GDM1 (cell line): ENCODE measurements at regions not wholly inside any gene's neighbourhood (a gene's known extent, or its start where the extent isn't known, plus 50 kb on each side); places are given as distances from the start of the nearest gene placed in this dataset.

Experiments
- DNase-seq: peaks from one replicate; lab custom pipeline; 2025; lab: John Stamatoyannopoulos, UW

DNA sequence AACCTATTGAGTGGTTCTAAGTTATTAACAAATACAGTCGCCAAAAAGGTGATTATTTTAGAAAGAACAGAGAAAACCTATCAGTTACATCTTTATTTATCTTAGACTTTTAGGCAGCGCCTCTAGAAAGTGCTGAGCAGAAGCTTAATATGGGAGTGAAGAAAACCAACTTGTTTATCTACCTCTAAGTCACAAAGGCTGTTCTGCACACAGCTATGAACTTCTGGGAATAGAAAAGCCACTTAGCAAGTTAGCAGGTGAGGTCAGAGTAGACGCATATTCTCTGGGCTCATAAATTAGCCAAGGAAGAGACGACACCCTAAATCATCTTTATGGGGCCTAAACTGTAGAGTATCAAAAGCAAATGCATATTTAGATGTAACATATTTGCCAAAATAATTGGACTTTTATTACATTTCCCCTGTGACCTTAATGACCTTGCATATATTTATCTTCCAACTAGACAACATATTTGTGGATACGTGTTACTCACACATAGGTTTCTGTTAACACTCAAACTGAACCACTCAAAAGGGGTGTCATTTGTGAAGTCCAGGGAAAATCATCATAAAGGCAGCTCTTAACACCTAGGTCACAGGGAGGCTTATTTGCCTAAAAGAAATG, 267.1 kb downstream of the ADGB start:
- DNase-seq, result no peak

DNA sequence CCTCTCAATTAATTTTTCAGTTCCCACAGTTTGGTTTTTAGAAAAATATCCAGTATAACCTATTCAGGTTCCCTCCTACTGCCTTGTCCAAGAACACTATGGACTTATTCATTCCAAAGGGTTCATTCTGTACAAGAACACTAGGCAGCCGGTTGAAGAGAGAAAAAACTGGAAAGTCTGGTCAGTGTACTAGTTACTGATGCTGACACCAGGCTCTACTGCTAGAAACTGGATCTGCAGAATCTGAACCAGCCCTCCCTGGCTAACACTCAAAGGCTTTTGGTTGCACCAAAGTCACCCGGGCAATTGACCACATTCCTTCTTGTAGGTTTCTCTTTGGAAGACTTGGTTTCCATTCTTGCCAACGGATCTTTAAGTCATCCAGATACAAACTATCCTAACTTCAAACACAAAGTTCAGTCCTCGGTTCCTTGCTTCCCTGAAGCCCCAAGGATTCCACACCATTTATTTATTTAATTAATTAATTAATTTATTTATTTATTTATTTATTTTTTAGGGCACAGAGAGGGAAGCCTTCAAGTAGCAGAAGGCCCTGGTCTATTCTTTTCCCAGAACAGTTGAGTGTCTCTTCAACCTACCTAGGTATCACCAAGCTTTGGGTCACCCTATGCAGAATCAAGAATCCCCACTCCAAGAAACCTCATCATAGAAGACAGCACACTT, 268.1 kb downstream of the ADGB start:
- no peak for DNase-seq

DNA sequence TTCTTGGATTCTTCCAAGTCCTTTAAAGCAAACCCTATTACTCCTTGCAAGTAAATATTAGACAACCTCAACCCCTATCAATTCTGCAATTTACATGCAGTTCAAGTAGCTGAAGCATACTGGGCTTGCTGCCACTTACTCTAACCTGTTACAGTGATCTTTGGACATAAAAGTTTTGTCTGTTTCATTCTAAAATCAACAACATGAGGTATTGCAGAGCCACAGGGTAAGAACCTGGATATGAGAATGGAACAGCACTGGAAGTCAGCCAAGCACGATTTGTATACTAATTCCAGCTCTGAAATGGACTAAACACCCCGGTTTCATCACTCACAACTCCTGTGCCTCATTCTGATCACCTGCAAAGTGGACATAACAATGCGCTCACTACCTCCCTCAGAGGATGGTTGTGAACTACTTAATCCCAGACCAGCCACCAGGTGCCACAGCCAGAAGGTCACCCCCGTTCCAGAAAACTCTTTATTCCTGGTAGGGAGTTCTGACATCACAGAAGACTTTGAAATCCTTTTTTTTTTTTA, 270.0 kb downstream of the ADGB start:
- DNase-seq, result no peak

DNA sequence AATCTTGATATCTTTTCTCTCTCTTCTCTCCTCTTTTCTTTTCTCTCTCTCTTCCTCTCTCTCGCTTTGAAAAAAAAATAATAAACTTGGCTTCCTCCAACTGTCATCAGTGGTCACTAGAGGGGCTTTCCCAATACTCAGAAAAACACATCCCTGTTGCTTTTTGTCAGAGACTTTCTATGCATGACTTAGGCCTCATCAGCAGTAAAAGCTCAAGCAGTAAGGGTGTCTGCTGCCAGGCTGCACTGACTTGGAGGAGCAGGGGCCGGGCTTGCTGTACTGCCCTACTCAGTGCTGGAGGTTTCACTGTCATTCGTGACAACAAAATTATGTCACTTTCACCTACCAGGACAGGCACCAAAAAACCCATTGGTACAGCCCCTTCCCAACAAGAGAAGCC, 272.0 kb downstream of the ADGB start:
- DNase-seq, result no peak

DNA sequence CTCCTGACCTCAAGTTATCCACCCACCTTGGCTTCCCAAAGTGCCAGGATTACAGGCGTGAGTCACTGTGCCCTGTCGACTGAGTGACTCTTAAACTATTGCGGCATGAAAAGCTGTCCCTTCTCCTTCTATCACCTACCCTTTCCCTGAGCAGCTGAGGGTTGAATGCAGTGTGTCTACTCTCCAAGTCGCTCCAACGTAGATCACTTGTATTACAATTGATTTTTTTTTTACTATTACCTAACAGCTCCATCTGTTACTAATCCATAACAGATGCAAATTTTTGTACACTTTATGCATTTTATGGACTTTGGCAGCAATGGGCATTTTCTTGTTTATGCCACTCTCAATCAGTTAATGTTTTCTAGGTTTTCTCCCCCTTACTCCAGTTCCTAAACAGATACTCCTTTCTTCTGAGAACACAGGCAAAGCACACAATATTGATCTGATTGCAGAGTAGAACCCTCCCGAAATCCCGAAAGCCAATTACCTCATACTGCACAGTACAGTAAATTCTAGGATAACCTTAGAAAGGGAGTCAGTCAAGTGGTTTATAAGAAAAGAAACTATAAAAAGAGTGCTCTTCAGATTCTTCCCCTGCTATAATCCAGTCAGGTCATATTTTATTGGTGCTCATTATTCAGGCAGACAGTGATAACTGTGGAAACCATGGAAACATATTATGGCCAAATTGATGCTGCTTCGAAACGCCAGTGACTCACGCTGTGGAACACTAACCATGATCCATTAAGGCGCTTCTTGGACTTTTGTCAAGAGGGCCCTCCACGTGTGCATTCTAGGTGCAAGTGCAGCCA, 273.0 kb downstream of the ADGB start:
- DNase-seq, result no peak

DNA sequence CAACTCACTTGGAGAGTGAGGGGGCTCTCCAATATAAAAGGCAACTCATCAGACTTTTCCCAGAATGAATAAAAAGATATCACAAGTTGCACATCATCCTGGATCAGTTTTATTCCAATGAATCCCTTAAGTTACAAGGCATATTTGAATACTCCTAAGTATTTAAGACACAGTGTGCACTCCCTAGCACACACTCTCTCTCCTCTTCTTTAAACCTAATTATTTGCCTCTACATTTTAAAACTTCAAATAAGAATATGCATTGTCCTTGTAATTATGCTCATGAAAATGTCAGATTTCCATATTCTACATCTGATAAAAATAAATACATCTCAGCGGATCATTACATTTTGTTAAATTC, 273.6 kb downstream of the ADGB start:
- no peak for DNase-seq

DNA sequence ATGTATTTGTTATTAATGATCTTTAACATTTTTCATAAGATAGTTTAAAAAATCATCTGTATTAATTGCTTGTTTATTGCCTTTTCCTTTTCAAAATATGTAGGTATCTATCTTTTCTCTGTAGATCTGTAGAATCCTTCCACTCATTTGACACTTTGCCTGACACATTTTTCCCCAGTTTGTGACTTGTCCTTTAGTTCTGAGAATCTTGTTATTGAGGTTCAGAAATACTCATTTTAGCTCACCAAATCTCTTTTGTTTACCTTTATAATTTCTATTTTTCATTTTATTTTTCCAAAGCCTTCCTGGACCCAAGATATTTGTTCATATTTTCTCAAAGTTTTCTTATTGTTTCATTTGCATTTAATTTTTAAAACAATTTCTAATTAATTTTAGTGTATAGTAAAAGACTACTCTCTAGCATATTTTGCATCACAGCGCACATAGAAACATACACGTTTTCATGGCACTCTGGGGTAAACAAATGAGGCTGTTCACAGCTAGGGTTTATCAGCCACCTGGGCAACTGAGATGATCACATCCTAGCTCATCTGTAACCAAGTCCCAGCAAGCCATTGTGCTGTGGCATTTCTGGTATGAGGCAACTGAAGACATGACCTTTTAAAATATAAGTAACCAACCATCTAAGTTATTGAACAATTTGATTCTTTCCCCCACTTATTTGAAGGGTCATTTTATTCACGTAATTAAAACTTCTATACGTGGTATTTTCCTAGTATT, 275.7 kb downstream of the ADGB start:
- DNase-seq, result no peak

DNA sequence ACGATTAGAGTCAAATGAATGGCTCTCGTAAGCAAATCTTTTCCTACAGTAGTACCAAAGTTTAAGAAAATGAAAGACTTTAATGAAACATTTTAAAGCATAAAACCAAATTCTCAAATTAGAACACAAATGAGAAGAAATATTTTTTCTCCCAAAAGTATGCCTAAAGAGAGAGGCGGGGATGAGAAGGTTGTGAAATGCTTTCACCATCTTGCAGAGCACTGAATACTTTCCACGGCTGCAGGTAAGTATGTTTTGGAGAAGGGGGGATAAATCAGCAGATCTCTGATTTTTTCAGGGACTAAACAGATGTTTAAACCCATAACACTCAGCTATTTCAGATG, 277.1 kb downstream of the ADGB start:
- DNase-seq, result no peak

DNA sequence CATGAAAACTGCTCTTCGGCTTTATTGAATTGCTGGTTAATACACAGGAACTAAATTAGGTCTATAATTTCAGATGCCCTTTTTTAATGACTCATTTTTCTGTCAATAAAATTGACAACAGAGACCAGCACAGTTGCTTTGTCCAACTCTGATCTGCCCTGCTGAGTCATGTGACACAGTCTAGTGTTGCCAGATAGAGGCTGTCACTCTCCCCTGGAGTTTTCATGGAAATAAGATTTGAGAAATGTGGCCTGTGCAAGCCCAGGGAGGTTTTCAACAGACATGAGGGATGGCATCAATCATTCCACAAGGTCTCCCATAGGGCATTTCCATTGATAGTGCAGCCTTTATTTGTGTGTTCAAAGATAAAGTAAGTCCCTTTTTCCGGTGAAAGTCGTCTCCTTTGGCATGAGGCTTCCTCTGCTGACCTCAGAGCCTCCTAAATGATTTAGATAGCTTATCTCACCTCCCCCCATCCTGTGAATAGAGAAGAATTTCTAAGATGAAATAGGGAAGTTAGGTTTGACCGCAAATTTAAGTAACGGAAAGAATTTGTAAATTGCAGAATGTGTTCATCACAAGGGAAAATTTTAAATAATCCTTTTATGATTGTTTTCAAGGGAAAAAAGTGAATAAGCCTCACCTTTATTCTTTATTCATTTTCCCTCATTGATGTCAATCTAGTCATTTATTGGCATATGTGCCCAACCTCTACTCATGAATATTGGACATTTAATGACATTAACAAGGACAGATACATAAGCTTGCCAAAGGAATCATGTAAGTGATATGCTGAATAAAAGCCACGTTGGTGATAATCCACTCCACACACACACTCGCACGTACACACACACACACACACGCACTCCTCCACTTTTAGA, 277.7 kb downstream of the ADGB start:
- peak; percentile 91 for DNase-seq

DNA sequence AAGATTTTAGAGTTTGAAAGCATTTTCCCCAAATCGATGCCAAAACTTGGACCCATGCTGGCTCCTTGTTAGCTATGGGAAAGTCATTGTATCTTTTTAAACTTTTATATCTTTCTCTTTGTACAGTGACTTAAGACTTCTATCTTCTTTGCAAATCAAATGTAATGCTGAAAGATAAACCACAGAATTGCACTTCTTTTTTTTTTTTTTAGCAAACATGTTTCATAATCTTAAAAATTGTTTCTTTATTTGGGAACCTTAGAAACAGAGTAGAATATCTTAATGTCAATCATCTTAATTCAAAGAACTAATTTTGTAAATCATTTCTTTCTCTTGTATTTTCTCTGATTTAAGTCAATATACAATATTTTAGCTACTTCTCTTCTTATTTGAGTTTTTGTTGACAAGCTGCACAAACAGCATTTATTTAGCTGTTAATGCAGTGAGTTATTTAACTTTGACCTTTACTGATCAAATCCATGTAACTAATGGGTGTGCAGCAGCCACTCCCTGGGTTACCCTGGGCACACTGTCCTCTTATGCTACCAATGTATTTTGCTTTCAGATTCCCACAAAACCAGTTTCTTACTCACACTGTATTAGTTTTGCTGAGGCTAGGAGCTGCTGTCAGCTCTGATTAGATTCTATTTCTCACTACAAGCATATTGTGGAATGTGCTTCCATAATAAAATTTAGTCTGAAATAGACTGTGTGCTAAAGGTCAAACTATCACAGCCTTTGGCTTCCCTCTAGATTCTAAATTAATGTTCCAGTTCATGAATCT, 279.6 kb downstream of the ADGB start:
- no peak for DNase-seq

DNA sequence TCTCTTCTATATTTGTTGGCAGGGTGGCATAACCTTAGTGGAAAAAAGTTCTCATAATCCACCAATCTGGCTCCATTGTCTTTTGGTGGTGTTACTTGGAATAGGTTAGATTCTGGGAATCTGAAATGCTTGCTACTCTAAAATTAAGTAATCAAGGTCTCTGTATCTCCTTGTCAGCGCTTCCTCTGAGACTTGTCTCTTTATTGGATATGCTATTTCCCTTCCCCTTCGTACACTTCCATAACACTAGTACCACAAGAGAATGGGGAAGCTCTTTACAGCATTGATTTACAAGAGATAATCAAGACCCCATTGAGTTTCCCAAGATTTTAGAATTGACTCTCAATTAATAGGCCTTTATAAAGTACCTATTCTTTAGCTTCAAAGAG, 280.2 kb downstream of the ADGB start:
- peak; percentile 2 for DNase-seq

DNA sequence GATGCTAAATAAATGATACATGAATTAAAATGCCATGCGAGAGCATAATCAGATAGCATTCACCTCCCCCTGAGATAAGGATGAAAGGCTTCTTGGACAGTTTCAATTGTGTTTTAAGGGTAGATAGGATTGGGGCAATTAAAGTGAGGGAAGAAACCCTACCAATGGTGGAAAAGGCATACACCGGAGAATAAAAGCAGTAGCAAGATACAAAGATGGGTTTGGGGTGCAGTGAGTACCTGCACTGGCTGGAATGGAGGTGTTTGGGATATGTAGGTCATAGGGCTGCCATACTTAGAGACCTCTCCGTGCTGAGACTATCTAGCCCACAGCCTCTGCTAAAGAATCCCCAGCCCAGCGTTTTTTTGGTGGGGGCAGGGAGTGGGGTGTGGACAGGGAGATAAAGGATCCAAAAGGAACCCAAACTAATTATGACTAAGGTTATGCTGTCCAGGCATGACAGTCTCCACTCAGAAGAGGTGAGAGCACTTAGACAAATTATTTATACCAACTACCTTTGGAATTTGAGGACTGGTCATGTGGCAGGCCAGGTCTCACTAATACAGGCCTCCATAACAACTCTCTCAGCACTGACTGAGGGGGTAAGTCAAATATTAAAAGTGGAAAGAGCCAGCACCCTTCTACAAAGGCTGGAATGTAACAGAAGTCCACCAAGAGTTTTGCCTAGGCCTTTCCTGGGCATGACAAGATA, 280.8 kb downstream of the ADGB start:
- no peak for DNase-seq

DNA sequence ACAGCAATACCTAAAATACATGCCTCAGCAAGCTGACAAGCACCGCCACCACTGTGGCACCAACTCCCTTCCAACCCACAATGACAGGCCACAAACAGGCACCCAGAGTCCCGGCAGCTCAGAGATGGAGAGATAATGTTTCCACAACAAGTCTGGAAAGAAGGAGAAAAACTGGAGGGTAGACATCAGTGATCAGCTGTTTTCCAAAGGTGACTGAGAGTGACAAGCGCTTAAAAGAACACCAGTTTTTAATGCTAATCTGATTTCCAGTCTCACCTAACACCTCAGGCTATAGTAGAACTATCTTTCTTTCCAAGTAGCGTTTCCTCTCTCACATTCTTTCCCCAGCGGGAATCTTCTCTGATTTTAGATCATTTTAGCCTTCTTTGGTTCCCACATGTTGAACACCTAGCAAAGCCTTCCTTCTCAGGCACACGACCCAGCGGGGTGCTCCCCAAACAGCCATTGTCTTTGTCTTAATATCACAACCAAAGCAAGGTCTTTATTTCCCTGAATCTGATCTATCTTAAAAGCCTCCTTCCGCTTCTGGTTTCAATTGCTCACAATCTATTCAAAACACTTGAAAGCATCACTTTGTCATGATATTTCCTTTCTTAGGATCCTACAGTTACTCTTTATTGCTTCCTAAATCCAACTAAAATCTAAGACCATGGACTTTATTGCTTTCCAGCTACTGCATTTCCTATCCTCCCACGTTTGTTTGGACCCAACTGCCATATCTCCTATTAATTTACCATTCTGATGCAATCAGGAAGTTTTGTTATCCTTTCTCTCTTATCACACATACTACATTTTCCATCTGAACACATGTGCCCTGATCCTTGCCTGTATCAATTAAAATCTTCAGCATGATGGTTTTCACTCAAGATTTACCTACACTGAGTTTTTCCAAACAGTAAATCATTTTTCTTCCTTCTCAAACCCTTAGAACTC, 282.7 kb downstream of the ADGB start:
- DNase-seq, result no peak

DNA sequence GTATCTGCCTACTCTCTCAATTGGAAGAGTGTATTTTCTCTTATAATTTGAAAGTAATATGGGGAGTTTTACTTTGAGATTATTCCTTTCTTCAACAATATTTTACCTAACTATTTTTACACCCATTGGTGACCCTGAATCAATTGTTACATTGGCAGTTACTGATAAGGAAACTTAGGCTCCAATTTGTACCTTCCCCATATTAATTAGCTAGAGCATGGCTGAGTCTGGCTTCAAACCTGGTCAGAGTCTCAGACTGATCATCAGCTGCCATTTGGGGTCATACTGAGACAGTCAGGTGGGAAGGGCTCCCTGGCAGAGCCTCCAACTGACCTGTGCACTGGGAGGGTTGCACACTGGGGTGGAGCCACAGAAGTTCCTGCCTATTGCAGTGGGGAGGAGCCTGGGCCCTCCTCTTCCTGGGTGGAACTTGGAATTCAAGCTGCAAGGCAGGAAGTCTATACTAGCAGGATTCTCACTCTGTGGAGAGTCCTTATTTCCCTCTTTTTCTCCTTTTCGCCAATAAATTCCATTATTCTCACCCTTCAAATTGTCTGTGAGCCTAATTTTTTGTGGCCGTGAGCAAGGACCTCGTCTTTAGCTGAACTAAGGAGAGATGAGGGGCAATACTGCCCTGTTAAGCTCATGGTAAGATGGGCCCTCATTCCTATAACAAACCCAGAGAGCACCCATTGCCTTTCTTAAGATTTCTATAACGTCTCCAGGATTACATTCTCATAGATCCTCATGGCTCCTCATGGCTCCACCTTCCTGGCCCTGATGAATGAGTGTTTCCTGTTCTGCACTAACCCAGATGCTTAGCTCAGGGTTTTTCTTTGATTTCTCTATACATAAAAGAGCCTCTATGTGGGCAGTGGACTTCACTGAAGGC, 285.1 kb downstream of the ADGB start:
- no peak for DNase-seq

DNA sequence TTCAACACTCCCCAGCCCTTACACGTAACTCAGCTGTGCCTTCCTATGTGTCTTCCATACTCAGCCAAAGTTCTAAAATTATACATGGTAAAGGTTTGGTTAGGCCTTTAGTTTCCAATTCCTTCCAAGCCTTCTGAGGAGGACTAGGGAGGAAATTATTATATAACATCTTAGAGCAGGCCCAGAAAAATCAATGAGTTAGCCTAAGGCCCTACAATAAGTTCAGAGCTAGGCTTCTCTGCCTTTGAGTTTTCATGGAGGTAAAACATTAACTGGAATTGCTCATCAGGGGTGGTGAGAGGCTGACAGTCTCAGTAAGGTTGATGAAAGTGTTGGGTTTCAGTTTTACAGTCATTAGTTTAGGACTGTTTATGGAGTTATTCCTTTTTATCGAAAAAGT, 286.0 kb downstream of the ADGB start:
- DNase-seq, result no peak

DNA sequence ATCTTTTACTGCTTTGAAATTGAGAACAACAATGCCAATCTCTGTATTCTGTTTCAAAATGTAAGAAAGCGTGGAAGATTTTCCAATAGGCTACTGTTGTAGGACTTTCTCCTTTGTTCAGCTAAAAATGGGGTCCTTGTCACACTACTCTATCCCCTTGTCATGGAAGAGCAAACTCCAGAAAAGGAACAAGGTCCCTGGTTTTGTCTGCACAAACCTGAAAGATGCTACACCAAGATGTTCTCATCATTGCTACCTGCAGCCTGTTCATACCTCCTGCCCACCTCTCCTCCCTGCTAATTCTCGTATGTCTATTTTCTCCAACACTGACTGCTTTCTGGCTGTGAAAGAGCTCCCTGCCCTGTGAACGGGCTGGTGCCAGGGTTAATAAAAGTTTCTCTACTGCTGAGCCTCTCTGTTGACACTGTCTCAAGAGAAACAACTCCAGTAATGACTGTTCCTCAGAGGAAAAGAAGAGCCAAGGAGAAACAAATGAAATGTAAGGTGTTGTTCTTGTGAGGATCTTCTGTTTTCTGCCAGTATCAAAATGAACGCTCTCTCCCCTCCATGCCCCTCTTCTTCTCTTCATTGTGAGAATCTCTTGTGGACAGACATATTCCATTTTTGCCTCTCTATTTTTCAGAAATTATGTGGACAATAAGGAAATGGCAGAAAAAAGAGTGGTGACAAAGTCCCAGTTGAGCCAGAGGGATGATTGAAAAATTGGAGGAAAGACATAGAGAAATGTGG, 287.1 kb downstream of the ADGB start:
- no peak for DNase-seq
